ENCODE measurements at regions not wholly inside any gene's neighbourhood (a gene's known extent, or its start where the extent isn't known, plus 50 kb on each side); places are given as distances from the start of the nearest gene placed in this dataset.

DNA sequence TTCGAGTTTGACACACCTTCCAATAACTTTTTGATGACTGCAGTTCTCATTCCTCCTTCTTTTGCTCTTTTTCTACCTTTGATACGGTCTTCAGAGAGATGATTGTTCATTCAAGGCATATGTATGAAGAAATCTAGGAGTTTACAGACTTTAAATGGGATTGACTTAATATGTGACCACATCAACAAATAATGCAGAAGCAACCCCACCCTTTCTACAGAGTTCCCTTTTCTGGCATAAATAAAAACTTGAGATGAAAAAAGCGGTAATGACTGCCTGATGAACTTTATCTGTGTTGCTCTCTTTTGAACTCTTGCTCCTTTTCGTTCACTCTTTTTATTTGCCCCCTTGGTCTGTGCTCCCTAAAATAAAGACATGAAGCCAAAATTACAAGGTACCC lies 161.7 kb downstream of the C7orf25 start:
- no peak overlapping the region for H4K5ac ChIP-seq (ENCODE audit: insufficient read length, low read depth, low read length)
- no peak overlapping the region for H4K8ac ChIP-seq (replicated peaks; ENCODE audit: insufficient read length, low read depth, low read length)
- H2AK5ac ChIP-seq (ENCODE audit: insufficient read length, low read length), result no peak overlapping the region
- no peaks in the 10 kb centered on the region for H3K79me1 ChIP-seq (ENCODE audit: insufficient read depth, low read depth, low read length, poor library complexity, severe bottlenecking)
- no peak overlapping the region for H3K4me3 Mint-ChIP-seq
- H3K4me2 ChIP-seq (ENCODE audit: insufficient read depth, insufficient read length, low read length), result no peak overlapping the region
- no peak overlapping the region for H3K4ac ChIP-seq (ENCODE audit: low read depth, low read length)
- no peak overlapping the region for H2BK15ac ChIP-seq (ENCODE audit: low read depth, low read length)
- peaks cover 2% of the 10 kb centered on the region; the same call in 1 of the 2 replicates for H3K27me3 Mint-ChIP-seq (ENCODE audit: low read depth)
- no CpG with 5 or more reads among the region's 4 CpGs for WGBS (ENCODE audit: extremely low coverage, insufficient read length, low lambda C conversion rate)
- no peak for DNase-seq
- H3K23ac ChIP-seq (ENCODE audit: insufficient read length, low read depth, low read length), result no peak overlapping the region
- no peaks in the 10 kb centered on the region for H3K79me2 ChIP-seq (ENCODE audit: insufficient read depth, low read length)
- no peak overlapping the region for H3T11ph ChIP-seq (ENCODE audit: low read length)
- H4K91ac ChIP-seq (ENCODE audit: insufficient read length, low read depth, low read length), result no peak overlapping the region
- H2BK5ac ChIP-seq (ENCODE audit: insufficient read length, low read length), result no peak overlapping the region
- no peaks in the 10 kb centered on the region for H3K27me3 ChIP-seq (ENCODE audit: insufficient read depth, low read length)
- no peak overlapping the region for H2BK20ac ChIP-seq (ENCODE audit: low read depth, low read length, poor library complexity, severe bottlenecking)
- no peak overlapping the region for H2BK12ac ChIP-seq (ENCODE audit: insufficient read length, low read depth, low read length)
- H3K9me3 Mint-ChIP-seq, result peaks cover 3 to 5% of the 10 kb centered on the region in 2 experiments; a peak in 4 of 5 replicates
- H3K9me3 ChIP-seq (ENCODE audit: control insufficient read depth, low read depth, low read length), result no peaks in the 10 kb centered on the region
- H3K27ac ChIP-seq (ENCODE audit: insufficient read length, low read depth, low read length), result no peak overlapping the region
- no peak overlapping the region for H2BK120ac ChIP-seq (ENCODE audit: low read depth, low read length, poor library complexity, severe bottlenecking)
- no peaks in the 10 kb centered on the region; the same call in 1 of the 2 replicates for H3K4me1 ChIP-seq (ENCODE audit: insufficient read depth, low read length)
- no peaks in the 10 kb centered on the region for H3K23me2 ChIP-seq (ENCODE audit: insufficient read length, low read depth, low read length, poor library complexity, severe bottlenecking)
- H3K4me1 Mint-ChIP-seq, result peaks cover 13 to 16% of the 10 kb centered on the region in 2 experiments
- no peaks in the 10 kb centered on the region for H4K20me1 ChIP-seq (ENCODE audit: control insufficient read depth, insufficient read depth, insufficient read length)
- no peak overlapping the region for H3K27ac Mint-ChIP-seq
- H3K9ac ChIP-seq (ENCODE audit: extremely low read depth, insufficient read length, low read length), result no peak overlapping the region
- peaks cover 0 to 2% (median 0%) of the 10 kb centered on the region in 3 experiments; a peak in 3 of 7 replicates for H3K36me3 Mint-ChIP-seq (ENCODE audit: insufficient read depth in 1 of 3, low read depth in 3 of 3)
- no peak overlapping the region for H3K56ac ChIP-seq (ENCODE audit: insufficient read length, low read depth, low read length)
- no peak overlapping the region for H3K14ac ChIP-seq (ENCODE audit: insufficient read depth, low read length)
- TF ChIP-seq, protein P1, sequence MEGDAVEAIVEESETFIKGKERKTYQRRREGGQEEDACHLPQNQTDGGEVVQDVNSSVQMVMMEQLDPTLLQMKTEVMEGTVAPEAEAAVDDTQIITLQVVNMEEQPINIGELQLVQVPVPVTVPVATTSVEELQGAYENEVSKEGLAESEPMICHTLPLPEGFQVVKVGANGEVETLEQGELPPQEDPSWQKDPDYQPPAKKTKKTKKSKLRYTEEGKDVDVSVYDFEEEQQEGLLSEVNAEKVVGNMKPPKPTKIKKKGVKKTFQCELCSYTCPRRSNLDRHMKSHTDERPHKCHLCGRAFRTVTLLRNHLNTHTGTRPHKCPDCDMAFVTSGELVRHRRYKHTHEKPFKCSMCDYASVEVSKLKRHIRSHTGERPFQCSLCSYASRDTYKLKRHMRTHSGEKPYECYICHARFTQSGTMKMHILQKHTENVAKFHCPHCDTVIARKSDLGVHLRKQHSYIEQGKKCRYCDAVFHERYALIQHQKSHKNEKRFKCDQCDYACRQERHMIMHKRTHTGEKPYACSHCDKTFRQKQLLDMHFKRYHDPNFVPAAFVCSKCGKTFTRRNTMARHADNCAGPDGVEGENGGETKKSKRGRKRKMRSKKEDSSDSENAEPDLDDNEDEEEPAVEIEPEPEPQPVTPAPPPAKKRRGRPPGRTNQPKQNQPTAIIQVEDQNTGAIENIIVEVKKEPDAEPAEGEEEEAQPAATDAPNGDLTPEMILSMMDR (conservative IDR thresholded peaks at IDR 0.05), result no peak
- no peak overlapping the region for H3K18ac ChIP-seq (ENCODE audit: insufficient read length, low read depth, low read length)
- no peak overlapping the region for H2AFZ ChIP-seq (ENCODE audit: low read length)
